DMS114 treated with DMSO at 0.1 percent for 48 hours (cell line): ENCODE measurements at regions not wholly inside any gene's neighbourhood (a gene's known extent, or its start where the extent isn't known, plus 50 kb on each side); places are given as distances from the start of the nearest gene placed in this dataset.

ENCODE experiments used
- DNase-seq: peaks from one replicate; lab custom pipeline; 2025; ENCODE audit not compliant: unreplicated experiment; lab: John Stamatoyannopoulos, UW

DNA sequence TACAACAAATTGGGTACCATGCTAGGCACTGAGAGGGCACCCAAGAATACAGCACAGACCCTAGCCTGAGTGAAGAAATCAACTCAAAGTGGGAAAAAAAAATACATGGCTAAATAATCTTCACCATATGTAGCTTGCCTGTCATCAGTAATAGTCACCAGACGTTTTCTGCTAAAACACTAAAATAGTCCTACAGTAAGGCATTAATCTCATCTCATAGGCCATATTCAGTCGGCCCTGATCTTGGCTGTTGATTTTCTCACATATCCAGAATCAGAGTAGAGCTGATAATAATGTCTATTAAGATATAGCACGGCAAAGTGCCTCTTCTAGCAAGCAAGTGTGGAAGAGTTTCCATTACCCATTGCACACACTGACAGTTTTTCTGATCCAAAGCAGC is 322.1 kb upstream of the SLC30A5 start:
- DNase-seq: no peak

DNA sequence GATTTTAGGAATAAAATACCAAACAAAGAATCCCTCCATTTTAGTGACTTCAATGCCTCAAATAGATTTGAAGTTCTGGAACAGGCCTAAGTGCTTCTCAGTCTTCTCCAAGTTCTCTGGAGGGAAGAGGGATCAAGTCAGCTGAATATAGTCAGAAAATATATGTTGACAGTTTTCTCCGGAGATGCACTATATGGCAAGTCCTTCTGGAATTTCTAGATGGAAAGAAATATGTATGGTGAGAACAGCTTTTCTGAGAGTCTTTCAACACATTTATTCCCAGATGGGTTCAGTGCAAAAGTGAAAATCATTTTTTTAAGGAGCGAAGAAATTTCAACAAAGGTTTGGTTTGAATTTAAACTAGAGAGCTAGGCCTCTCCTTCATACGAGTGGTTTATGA is 317.4 kb upstream of the SLC30A5 start:
- no peak for DNase-seq

DNA sequence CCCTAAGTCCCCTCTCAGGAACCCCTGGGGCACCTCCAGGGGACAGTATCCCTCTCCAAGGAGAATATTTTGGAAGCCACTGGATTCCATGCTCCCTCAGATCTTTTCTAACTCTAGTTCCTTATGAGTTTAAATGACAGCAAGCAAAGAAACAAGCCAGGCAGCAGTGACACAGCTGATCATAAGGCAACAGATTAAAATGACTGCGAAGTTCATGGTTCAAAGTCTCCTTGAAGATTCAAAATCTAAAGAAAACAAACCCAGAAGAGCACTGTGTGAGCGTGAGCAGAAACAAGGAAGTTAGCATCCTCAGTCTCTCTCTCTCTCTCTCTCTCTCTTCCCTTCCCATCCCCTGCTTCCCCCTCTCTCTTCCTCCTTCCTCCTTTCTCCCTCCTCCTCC is 316.7 kb upstream of the SLC30A5 start:
- DNase-seq: no peak

DNA sequence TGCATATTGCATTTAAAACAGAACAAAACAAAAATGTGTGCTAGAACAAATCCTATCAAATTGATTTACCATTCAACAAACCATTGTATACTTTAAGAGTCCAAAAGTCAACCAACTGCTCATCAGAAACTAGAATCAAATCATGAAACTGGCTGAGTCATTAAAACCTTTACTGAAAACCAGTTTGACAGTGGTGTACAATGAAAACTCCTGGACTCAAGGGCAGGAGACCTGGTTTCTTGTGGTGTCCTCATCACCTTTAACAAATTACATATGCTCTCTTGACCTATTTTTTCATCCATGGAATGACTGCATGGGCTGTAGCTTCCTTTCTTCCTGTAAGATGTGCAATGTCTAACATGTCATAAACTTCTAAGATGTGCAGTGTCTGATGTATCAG is 315.3 kb upstream of the SLC30A5 start:
- DNase-seq: no peak

DNA sequence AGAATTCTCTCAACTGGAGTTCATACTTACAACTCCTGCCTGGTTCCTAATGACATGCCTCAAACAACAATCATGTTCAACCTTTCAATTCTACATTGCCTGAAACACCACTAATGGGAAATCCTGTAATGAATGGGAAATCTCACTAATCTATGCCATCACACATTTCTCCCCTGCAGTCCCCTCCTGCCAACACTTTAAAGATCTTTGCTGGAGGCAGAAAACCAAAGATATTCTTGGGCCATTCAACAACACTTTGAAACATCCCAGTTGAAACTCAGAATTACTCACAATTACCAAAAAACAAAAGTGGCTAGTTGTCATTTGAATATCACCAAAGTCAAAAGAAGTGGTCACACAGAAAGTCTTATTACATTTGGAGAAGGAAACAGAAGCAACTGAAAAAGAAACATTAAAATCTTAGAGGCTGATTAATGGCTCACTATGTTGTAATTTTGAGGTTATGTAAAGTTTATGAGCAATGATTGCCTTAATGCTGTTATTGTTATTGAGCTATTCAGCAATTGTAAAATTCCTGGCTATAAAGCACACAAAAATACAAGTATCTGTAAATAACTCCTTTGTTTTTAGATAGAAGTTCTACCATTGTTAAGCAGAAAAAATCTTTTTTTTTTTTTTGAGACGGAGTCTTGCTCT is 313.4 kb upstream of the SLC30A5 start:
- DNase-seq: no peak

DNA sequence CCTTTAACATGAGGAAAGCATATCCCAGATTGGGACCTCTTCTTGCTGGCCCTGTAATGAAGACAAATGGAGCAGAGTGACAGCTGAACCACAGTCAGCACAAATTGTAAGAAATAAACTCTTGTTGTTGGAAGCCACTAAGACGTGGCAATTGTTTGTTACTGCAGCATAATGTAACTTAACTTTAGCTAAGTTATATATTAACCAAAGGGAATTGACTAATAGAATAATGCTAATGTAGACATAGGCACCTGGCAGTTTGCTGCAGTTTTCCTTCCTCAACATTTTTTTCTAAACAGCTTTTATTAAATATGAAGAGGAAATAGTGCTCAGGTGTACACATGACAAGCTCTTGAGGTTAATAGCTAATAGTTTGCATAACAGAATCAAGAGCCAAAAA is 300.7 kb upstream of the SLC30A5 start:
- DNase-seq: no peak

DNA sequence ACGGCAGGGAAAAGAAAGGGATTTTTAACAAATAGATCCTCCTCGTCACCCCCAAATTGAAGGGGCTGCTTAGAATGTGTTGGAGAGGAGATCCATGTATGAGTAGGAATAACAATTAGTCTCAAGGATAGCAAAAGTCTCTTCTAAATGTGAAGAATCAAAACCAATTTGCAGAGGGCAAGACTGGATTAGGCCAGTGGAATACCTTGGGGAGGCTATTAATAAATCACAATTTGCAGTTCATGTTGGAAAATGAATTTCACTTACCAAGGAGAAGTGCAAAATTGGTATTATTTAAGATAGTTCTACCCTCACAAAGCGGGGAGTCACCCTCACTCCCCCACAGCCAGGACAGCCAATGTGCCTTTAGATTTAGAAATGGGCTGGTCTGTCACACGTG is 299.8 kb upstream of the SLC30A5 start:
- no peak for DNase-seq

DNA sequence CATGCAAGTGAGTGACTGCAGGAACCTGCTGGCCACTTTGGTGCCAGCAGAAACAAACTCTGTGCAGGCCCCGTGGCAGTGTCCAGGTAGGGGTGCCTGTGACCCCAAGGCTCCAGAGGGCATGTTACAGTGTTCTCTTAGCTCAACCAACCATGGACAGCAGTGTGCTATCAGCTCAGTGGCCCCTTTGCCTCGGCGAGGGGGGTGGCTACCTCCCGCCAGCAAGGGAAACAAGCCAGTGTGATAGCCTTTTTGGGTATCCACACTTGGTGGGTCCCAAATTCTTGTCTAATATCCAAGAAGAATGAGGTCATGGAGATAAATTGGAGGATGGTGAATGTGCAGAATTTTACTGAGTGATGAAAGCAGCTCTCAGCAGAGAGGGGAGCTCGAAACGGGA is 298.6 kb upstream of the SLC30A5 start:
- no peak for DNase-seq

DNA sequence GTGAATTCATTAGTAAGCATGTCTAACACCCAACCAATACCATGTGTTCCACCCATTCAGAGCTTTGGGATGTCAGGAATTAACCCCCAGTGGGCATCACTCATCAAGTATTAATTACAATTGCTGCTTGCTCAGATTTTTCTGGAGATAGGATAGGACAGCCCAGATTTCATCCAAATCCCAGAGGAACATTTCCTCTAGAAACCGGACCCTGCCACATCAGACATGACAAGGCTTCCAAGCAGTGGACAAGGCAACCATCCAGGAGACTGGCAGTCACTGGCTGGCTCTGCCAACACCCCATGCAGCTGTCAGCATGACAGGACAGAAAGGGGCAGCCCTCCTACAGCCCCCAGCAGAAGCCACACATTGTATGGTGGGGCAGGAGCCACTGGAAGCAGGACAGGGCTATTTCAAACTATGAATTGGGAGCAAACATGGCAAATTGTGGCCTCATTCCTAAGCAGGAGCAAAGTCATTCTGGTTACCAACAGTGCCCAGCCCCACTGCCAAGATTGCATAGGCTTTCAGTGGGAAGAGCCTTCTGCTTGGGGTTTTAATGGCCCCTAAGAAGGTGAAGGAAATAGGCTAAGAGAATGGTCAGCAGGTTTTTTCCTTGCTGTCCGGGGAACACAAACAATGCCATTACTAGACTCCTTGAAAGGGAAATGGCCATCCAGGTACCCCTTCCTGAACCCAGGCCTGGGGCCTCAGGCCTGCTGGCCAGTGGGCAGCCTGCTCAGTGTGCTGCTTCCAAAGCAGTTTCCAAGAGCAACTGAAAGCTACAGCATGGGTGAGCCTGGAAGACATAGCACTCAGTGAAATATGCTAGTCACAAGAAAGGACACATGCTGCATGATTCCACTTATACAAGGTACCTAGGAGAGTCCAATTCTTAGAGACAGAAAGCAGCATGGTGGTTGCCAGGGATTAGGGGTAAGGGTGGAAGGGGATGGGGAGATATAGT is 294.7 kb upstream of the SLC30A5 start:
- DNase-seq: no peak

DNA sequence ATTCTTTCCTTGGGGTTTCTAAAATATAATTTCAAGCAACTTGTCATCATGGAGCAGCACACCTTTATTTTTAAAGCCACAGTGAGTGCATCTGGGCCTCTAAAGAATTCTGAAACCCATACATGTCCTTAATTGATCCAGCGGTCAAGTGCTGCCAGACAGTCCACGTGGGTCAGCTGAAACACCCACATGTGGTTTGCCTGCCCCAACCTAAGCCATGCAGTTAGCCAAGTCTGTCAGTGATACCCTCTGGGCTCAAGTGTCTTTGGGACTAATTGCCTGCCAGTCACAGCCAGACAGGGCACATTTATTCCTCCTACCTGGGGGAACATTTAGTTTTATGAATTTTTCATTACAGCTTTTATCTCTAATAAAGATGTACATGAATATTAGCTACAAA is 291.4 kb upstream of the SLC30A5 start:
- DNase-seq: no peak

DNA sequence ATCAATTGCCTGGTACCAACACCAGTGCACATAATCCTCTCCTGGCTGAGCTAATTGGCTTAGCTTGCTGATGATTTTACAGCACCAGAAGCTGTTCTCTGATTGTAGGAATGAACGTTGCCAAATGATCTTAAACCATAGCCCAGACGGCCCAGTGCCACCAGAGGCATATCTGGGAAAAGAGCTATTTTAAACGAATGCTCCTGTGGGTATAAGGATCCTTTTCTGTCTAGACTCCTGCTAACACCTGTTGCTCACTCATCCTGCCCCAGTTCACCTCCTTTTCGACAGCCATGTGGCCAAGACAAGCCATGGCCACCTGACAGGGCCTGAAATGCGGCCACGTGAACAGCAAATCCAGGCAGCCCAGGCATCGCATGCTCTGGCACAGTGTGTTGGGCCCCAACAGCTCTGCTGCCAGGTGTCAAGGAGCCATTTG is 289.9 kb upstream of the SLC30A5 start:
- no peak for DNase-seq

DNA sequence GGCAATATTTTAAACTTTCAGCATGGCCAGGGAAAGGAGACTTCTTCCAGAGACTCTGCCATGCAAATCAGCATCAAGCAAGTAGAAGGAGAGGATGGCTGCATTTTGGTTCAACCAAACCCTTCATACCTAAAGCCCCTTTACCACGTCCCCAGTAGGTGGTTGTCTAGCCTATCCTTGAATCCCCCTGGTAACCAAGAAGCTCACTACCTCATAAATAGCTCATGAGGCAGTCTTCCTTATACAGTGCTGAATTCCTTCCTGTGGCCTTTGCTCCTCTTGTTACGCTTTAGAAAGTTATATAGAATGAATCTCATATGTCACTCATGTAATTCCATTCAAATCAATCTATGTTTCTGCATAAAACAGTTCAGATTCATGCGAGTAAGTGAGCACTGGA is 289.5 kb upstream of the SLC30A5 start:
- DNase-seq: no peak

DNA sequence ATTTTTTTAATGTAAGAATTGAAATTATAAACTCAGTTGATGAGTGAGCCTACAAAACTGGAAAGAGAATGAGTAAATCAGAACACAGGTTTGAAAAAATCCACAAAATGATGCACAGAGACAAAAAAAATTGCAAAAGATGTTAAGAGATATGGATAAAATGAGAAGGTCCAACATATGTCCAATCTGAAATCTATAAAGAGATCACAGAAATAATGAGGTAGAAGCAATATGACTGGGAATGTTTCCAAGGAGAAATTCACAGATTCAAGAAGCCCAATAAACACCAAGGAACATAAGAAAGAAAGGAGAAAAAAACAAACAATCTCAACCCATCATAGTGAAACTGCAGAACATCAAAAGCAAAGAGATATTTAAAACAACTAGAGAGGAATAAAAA is 288.4 kb upstream of the SLC30A5 start:
- DNase-seq: no peak

DNA sequence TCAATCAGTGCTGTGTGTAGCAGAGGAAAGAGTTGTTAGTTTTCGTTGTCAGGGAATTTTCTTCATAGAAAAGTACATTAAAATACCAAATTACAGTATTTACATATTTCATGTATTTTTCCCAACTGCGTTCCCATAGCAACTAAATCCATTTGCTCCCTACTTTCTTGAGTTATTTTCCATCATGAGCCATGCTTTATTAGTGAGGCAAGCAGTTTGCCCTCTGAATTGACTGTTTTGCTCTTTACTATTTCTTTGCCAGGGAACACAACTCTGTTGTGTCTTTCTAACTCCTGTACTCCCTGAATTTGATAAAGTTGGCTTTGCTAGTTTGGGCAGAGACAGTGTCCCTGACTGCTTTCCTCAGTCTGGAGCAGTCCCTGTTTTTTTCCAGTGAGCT is 276.2 kb upstream of the SLC30A5 start:
- no peak for DNase-seq

DNA sequence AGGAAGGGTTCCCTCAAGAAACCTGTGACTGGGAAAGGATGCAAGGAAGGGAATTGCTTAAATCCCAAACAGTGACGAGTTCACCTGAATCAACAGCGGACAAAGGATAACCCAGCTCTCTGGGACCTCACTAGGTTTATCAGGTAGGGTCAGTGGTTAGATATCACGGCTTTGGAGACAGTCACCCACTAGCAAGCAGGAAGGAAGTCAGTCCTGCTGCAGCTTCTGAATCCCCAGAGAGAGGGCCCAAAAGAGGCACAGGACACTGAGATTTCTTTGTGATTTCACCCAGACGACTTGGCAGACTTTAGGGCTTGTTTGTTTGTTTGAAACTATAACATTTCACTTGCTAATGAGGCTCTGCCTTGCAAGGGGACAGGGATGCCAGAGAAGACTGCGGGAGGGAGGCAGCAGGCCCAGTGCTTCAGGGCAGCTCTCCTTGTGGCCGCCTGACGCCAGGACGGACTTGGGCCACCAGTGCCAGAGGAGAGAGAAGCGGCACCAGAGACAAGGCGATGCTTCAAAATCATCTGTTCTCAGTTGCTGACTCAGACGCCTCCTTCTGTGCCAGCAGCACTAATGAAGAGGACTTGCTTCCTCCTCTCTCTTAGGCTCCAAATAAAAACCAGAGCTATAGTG is 275.6 kb upstream of the SLC30A5 start:
- DNase-seq: no peak

DNA sequence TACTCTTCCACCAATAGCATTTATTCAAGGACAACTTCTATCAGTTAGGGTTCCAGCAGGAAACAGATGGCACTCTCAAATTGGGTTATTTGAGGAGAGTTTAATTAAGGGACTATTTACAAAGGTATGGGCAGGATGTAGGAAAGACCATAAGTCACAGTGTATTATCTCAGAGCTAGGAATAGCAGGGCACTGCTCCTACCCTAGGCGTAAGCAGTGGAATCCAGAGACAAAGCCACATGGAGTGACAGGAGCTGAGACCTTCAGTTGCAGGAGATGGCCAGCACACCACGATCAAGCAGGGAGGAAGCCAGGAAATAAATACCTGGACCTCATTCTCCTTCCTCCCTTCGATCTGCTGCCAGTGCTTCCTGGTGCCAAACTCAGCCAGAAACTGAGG is 274.9 kb upstream of the SLC30A5 start:
- no peak for DNase-seq

DNA sequence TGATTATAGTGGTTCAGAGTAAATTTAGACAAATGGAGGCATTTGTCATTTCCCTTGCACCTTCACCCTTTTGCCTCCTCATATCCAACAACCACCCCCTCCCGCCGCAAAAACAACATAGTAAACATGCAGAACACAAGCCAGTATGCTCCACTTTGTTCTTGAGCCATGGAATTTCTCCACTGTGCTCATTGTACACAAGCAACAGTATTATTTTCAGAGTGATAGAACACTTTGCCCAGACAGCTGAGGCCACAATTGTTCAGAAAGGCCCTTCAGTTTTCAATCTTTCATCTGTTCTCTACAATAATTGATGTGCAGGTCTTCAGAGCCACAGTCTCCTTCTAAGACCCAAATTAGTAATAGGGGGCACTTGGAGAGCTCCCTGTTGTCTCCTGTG is 272.8 kb upstream of the SLC30A5 start:
- DNase-seq: no peak

DNA sequence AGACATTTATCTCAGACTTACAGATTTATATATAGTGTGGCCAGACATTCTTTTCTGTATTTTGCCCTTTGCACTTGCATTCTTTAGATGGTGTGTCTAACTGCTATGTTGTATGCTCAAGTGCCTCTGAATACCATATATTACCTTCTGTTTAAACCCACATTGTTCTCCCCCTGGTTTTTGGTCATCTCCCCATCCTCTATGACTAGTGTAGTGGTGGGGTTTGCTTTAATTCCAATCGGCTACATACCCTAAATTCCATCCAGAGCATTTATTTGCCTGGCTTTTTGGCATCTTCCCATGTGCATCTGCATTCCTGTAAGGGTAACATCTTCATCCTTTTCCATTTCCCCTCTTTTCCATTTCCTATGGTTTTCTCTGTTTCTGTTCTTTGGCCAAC is 271.0 kb upstream of the SLC30A5 start:
- no peak for DNase-seq

DNA sequence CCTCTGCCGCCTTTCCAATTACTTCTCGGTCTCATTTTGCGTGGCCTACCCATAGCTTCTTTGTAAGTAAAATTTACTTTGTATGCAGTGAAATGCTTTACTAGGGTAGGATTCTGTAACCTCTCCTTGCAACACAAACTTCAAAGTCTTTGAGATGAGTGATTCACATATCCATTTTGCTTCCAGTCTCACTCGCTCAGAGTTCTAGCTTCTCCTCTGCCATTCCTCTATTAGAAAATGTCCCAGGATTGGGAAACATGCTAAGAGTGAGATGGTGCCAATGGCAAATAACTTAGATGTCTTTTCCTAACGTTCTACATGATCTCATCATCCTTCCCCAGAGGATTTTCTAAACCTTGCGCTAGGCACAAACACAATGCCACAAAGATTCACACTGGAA is 270.5 kb upstream of the SLC30A5 start:
- no peak for DNase-seq

DNA sequence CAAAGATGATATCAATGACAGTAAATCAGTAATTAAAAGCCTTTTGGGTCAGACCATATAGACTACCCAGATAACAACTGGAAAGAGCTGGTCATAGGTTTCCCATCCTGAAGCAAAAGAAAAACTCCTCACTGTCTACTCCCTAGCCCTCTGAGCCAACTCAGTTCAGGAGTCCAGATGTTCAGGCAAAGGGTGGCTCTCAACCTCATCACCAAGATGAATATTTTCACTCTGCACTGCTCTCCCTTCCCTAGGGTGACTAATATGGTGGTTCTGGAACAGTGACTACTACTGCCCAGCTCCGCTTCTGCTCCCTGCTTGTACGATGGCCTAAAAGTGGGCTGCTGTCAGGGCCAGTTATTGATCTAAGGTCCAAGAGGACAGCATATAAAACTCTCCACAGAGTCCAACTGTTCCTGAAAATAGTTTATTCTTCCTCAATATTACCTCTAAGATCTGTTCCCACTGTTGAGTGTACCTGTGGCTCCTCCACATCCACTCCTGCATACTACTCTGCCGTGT is 263.4 kb upstream of the SLC30A5 start:
- DNase-seq: no peak

DNA sequence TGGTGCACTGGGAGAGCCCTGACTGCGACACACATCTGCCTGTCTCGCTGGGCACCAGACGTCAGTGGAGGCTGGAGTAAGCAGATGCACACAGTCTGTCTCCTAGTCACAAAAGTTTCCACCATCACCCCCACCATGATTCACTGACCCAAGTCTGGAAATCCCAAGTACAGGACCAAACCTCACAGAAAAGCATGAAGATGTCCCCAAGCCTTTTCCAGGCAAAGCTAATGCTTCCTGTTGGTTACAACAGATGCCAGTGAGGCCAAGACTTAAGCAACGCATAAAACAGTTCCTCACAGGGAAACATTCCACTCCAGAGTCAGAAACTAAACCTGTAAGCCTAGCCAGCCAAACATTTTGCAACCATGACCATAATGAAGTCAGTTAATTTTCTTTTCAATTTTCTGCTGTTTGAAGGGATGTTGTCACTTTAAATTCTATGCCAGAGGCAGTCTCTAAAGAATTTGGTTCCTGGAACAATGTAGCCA is 259.3 kb upstream of the SLC30A5 start:
- DNase-seq: no peak
